GM20431 (cell line): ENCODE measurements at regions not wholly inside any gene's neighbourhood (a gene's known extent, or its start where the extent isn't known, plus 50 kb on each side); places are given as distances from the start of the nearest gene placed in this dataset.
"Not testable (repeated sequence)": the region's sequence is repeated elsewhere in the genome, so short reads cannot be mapped to it uniquely, and the experiment has no call there.

Experiments used
- in situ Hi-C: fragments of 300-500 bp; cut with MseI, MboI; formaldehyde crosslinking; loops from one replicate; pipeline ENCODE4 v1.15.0; 2020; ENCODE audit warnings: low sequenced_read_pairs; ENCODE audit not compliant: unreplicated experiment

DNA sequence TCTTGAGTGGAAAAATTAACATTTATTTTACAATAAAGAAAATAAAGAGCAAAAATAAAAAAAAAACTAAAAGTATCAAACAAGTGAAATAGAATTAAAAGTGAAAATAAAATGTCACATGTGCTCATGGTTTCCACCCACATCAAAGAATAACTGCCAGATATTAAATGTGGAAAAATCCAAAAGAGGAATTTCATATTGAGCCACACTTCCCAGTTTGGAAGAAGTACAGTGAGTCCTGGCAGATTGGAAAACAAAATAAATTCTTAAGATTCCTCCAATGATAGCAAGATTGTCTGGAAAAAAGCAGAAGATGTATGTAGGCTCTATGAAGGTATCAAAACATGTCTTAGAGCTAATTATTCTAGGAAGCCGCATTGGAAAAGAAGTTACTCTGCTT lies 1019.5 kb downstream of the SLC6A15 start:
- in situ Hi-C loops: no loop called here

DNA sequence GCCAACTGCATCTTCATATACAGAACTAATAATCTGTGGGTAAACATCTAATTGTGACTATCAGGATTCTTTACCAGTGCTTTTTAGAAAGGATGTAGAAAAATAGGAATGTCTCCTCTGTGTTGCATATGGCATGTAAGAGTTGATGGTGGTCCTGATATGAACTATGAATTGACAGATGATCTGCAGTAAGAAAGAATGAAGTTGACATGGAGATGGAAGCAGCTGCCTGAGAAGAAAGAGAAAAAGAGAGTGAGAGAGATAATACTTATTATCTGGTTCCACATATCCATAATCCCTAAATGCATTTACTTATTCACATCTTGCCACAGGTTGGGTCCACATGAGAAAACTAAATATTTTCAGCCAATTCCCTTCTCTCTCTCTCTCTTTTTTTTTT lies 1022.9 kb downstream of the SLC6A15 start:
- in situ Hi-C loops: no loop called here

DNA sequence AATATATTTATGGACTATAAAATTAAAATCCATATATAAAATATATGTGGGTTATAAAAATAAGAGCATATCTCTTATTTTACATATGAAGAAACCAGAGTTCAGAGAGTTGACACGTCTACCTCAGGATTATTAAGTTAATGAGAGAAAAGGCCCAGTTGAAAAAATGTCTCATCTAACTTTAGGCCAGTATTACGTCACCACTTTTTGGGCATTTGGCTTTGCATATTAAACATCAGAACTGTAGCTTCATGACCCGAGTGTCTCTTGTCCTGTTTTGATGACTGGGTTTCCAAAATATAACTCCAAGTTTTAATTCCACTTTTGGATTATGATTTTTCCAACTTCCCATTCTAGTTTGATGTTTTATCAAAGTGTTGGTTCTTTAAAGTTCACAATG lies 1026.1 kb downstream of the SLC6A15 start:
- in situ Hi-C loops: no loop called here

DNA sequence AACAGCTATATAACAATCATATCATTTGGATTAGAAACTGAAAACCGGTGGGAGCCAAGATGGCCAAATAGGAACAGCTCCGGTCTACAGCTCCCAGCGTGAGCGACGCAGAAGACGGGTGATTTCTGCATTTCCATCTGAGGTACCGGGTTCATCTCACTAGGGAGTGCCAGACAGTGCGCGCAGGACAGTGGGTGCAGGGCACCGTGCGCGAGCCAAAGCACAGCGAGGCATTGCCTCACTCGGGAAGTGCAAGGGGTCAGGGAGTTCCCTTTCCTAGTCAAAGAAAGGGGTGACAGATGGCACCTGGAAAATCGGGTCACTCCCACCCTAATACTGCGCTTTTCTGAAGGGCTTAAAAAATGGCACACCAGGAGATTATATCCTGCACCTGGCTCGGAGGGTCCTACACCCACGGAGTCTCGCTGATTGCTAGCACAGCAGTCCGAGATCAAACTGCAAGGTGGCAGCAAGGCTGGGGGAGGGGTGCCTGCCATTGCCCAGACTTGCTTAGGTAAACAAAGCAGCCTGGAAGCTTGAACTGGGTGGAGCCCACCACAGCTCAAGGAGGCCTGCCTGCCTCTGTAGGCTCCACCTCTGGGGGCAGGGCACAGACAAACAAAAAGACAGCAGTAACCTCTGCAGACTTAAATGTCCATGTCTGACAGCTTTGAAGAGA lies 1041.5 kb downstream of the SLC6A15 start:
- in situ Hi-C loops: not testable (repeated sequence)

DNA sequence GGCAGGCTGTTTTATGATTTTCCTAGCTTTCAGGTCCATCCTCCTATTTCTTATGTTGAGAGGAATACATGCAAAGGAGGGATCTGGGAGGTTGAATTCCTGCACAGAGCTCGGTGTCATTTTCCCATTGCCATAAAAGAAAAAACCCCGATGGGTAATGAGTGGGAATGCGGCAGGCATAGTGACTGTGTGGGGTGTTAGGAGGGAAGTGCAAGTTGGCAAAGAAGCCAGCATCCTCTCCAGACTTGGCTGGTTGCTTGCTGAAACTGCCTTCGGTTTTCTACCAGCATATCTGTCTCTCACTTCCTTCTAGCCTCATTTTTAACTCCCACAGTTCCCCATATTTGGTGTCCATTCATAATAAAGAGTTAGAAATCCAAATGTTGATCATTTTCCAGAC lies 1046.1 kb downstream of the SLC6A15 start:
- in situ Hi-C loops: no loop called here

DNA sequence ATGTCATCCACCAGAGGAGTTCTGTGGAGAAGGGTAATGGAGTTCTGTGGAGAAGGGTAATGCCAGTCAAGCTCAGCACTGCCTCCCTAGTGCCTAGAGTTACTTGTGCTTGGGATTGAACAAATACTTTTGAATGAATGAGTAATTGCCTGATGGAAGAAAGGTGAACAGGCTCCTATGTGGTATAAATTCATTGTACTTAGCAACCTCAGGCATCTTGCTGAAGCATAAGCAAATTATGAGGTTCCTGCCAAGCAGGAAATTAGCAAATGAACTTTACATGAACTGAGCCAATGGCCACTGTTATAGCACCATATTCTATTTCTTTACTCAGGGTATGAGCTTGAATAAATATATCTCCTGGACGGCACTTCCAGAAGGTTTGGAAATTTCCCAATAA lies 1047.2 kb downstream of the SLC6A15 start:
- in situ Hi-C loops: no loop called here

DNA sequence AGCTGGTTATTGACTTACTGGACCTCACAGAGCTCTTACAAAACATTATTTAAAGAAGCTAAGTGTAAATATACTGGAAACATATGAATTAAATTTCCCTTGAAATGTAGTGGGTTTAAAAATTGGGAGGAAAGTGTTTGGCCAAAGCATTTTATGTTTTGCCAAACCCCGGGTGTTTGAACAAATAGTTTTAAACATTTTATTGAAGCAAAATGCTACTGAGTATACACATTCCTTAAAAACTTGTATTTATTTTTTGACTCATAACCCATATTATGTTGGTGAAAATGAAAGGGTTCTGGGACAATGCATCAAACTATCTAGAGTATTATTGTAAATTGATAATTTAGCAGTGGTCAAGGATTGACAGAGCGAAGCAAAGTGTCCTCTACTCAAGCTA lies 1048.5 kb downstream of the SLC6A15 start:
- in situ Hi-C loops: no loop called here

DNA sequence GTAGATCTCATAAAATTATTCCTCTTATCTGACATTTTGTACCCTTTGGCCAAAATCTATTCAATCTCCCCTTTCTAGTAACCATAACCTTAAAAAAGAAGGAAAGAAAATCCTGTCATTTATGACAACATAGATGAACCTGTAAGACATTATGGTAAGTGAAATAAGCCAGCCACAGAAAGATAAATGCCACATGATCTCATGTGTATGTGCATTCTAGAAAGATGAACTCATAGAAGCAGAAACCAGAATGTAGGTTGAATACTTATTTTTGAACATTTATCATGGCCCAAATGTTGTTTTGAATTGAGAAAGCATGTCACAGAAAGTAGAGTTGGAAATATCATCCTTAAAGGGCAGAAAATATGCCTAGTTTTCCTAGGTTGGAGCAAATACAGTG lies 1053.6 kb downstream of the SLC6A15 start:
- in situ Hi-C loops: no loop called here

DNA sequence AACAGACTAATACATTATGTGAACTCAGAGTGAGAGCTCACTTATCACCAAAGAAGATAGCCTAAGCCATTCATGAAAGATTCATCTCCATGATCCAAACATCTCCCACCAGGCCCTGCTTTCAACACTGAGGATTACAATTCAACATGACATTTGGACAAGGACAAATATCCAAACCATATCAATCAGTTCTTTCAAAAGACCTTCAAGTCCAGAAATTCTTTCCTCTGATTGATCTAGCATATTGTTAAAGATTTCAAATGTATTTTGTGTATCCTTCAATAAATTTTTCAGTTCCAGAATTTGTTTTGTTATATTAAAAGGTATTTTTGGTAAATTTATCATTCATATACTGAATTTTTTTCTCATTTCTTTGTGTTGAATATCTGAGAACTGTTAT lies 1055.8 kb downstream of the SLC6A15 start:
- in situ Hi-C loops: no loop called here

DNA sequence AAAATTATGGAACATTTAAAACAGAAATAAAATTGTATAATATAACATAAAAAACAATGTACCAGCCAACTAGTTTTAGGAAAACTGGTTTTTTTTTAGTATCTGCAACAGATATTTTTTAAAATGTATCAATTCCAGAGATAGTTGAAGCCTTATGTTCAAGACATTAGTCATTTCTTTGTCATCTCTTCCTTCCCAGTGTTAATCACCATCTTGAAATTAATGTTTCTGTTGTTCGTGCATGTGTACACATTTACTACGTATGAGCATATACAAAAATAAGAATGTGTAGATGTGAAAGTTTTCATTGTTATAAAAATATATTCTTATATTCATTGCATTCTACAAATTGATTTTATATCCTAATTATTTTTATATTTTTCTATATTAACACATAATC lies 1062.1 kb downstream of the SLC6A15 start:
- in situ Hi-C loops: no loop called here

DNA sequence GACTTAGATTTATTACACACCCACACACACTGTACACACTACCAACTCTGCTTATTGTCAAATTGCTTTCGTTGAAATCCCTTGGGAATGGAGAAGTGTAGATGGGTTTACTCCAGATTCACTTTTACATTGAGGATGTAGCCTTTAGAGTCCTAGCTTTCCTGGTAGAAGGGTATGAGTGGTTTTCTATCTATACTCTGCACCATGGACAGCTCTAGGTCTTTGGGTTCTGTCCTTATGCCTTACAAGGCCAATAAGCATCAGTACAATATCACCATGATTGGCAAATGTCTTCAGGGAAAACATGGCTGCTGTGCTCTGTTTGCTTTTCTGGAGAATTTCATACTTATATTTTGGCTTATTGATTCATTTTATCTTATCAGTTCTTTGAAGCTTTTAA lies 1063.9 kb downstream of the SLC6A15 start:
- in situ Hi-C loops: no loop called here

DNA sequence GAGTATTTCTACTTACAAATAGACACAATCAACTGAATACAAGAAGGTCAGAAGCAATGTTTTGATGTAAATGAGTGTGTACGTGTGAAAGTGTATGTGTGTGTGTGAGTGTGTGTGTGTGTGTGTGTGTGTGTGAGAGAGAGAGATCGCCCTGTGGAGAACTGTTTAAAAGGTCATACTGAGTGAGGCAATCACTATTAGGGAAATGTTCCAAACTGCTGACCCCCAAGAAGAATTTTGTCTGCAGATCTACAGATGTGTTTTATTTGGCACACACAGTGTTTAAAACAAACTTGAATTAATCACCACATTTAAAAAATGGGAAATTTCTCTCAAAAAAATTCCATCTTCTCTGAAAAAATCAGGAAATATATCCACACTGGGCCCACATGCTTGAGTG lies 1069.1 kb downstream of the SLC6A15 start:
- in situ Hi-C loops: no loop called here

DNA sequence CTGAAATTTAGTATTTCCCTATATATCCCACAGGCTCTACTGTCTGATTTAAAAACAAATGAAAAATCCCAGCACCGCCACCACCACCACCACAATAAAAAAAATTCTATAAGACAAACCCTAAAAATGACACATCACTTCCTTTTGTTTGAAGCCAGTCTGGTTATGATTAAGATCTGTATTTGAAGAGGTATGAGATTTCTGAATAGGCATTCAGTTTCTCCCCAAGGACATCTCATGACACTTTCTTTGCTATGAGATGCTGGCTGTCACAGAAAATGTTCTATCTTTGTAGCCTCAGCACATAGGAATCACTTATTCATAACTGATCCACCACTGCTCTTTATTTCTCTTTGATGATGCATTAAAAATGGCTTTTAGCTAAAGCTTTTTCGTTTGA lies 1071.0 kb downstream of the SLC6A15 start:
- in situ Hi-C loops: no loop called here

DNA sequence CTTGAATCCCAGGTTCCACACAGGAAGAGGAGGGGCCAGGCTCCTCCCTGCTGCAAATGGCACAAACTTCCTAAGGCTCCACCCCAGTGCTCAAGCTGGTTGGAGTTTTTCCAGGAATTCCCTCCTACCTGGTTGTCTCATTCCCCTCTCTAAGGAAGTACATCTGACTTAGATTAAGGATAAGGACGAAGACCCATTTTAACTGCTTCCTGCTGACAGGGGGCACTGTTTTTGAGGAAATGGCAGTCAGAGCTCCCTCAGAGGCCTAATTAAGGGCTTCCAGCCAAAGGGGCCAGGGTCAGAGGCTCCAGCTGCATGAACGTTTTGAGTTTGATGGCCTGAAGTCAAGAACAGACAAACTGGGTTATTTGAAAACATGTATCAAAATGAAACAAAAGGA lies 1084.7 kb downstream of the SLC6A15 start:
- in situ Hi-C loops: no loop called here

DNA sequence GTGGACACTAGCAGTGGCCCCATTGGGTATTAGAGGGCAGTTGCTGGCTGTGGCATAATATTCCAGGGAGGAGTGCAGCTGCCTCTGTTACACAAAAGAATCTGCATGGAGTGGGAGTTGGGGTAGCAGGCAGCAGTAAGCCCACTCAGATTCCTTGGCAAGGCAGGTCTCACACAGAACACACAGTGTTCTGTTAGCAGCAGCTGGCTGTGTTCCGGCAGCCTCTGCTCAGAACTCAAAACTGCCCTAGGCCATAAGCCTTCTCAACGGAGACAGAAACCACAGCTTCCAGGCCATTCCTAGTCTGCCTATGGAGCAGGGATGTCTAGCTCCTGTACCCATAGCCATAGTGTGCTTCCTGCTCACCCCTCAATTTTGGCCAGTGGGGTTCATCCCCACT lies 1085.4 kb downstream of the SLC6A15 start:
- in situ Hi-C loops: no loop called here

DNA sequence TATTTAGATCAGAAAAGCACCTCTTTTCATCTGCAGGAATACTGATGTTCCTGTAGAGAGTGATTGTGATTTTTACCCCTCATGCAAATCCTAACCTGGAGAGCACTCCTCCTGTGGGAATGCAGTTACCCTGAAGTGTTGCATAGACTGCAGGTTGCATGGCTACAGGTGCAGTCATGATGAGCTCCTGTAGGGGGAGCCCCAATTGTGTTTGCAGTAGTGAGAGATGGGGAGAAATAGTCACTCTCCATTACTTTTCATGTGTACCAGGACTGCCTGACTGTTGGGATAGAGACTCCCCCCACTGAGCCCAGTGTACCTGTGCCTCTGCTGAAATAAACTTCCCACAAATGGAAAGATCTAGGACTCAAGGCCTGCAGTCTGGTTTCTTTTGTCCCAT lies 1086.5 kb downstream of the SLC6A15 start:
- in situ Hi-C loops: no loop called here

DNA sequence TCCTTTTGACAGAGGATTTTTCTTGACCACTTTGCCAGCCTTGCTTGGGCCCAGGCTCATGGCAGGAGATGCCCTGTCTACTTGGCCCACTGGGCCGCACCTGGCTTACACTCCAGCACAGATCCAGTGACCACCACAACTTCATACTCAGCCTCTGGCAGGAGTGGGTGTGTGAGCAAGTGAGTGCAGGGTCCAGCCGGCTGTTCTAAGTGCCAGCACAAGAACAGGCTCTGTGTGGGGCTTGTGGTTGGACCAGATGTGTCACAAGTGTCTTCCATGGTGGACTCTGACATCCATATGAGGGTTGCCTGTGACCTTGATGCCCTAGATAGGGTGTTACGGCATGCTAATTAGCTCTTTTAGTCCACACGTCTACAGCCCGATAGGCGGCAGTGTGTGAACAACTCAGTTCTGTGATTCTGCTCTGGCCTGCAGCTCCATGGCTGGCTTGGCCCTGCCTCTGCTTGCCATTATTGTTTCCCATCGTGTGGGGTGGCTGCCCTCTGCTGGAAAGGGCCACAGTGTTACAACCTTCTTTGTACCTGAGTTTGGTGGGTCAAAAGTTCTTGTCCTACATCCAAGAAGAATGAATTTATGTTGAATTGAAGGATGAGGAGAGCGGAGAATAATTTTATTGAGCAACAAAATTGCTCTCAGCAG lies 1089.1 kb downstream of the SLC6A15 start:
- in situ Hi-C loops: loop anchor here (25.0 kb wide), 1 partner anchor 811 kb away; no protein-coding TSS in a partner anchor

DNA sequence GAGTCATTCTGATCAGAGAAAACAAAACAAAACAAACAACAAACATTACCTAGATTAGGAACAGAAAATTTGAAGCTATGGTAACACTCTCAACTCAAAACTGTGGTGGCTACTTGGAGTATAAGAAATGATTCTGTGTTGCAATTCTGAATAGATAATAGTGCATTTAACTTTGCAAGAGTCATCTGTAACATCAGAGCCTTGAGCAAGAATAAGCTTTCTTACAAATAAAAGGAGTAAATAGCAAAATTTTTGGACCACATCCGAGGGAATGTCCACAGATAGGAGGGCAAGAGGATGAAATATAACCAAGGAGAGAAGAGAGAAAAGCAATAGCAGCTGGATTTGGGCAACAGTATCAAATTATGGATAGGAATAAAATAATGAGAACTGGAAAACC lies 1090.6 kb downstream of the SLC6A15 start:
- in situ Hi-C loops: loop anchor here (25.0 kb wide), 1 partner anchor 810 kb away; no protein-coding TSS in a partner anchor

DNA sequence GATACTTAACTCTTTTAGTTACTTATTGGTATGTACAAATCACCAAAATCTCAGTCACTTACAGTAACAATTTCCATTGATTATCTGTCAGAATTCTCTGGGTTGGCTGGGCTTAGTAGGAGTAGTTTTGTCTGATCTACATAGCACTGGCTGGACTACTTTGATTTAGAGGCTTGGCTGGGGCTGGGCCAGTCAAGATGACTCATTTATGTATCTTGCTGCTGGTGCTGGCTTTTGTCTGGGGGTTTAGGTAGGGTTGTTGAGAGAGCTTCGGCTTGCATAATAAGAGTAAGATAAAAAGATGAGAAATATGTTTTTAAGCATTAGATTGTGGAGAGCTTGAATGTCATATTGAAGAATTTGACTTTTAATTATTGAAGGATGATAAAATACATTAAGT lies 1093.7 kb downstream of the SLC6A15 start:
- in situ Hi-C loops: loop anchor here (25.0 kb wide), 1 partner anchor 807 kb away; no protein-coding TSS in a partner anchor

DNA sequence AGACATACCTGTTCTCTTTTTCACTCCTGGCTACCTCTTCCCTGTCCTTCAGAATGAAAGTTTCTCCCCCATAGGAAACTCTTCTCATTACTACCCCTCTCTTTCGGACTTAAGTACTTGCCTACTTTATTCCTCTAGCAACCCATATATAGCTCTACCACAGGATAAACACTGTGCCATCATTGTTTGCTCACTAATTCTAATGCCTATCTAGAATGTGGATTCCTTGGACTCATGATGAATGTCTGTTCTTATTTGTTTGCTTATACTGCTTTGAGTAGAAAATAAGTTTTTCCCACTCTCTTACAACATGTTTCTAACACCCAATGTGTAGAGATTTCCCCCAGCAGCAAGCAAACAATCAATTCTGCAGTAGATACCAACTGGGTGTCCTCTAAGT lies 1094.9 kb downstream of the SLC6A15 start:
- in situ Hi-C loops: loop anchor here (25.0 kb wide), 1 partner anchor 805 kb away; no protein-coding TSS in a partner anchor

DNA sequence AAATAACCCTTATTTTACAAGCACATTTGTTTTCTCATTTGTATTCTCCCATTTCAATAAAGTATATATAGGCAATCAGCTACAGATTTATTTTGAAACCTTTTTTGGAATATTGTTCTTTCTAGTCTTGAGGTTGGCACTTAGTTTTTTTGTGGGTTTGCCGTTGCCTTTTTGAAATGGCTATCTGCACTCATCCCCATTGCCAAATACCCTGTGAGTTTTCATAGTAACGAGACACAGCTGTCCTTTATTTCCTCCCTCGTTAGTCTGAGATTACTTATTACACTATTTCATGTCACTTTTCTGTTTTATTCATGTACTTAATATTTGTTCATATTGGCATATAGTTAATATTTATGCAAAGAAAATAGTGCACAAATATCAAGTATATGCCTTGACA lies 1104.0 kb downstream of the SLC6A15 start:
- in situ Hi-C loops: loop anchor here (25.0 kb wide), 1 partner anchor 796 kb away; no protein-coding TSS in a partner anchor

DNA sequence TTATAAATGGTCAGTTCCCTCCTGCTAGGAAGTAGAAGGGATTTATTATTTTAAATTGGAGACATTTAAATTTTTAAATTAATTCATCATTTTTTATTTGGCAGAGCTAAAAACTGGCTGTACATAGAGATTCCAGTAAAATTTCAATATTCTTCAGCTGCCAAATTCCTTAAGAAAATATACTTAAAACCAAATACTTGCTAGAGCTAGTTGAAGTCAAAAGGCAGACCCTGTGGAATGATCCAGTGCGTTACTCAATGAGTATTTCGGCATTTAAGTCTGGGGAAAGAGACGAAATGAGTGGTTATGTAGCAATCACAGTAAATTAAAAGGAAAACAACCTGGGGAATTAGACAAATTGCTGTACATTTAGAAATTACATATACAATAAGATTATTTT lies 1104.7 kb downstream of the SLC6A15 start:
- in situ Hi-C loops: loop anchor here (25.0 kb wide), 1 partner anchor 796 kb away; no protein-coding TSS in a partner anchor
